B cell (primary cell): ENCODE measurements at regions not wholly inside any gene's neighbourhood (a gene's known extent, or its start where the extent isn't known, plus 50 kb on each side); places are given as distances from the start of the nearest gene placed in this dataset.

Experiments
- ATAC-seq: fragments of 200-7000 bp; cut with Tn5 transposase; one replicate; pipeline ENCODE4 v1.10.0; 2021; ENCODE audit warnings: low read depth, mild to moderate bottlenecking, moderate number of reproducible peaks, moderate library complexity
- CTCF ChIA-PET: fragments of 350-600 bp; sonication (Branson Sonifier 250); formaldehyde crosslinking; loops from one replicate; lab custom pipeline; 2021; ENCODE audit warnings: antibody characterized with exemption, inconsistent platforms; lab: Charles Lee
- POLR2A ChIA-PET: fragments of 350-600 bp; sonication (Branson Sonifier 250); formaldehyde crosslinking; loops from one replicate; lab custom pipeline; 2021; ENCODE audit warnings: antibody characterized with exemption; lab: Charles Lee
- DNase-seq: peaks from one replicate; pipeline ENCODE4 v3.0.0; 2013
- H2AFZ ChIP-seq: 2 replicates; pipeline ENCODE4 v1.6.1; 2012; ENCODE audit warnings: mild to moderate bottlenecking, low read depth, low read length; ENCODE audit not compliant: insufficient read depth, poor library complexity, severe bottlenecking
- H3K27ac ChIP-seq, 2 donors: 1 replicate in 1 of 2; 2 replicates in 1 of 2; pipeline ENCODE4 v1.5.1; 2012 to 2013; ENCODE audit warnings: low read length in 2 of 2, mild to moderate bottlenecking in 2 of 2, moderate library complexity in 1 of 2
- H3K27me3 ChIP-seq, 4 experiments: fragments of 200-600 bp in 1 of 4; sonication (generic) in 1 of 4; replicated peaks in 1 of 4; 1 replicate in 2 of 4; 2 replicates in 2 of 4; pipeline versions ENCODE4 v1.6.1 to v1.7.0; 2013 to 2016; ENCODE audit warnings: low read length in 3 of 4, mild to moderate bottlenecking in 2 of 4, mixed read lengths in 1 of 4, moderate library complexity in 1 of 4; ENCODE audit not compliant: insufficient read depth in 4 of 4, control insufficient read depth in 3 of 4; ENCODE audit errors: control extremely low read depth in 1 of 4
- H3K36me3 ChIP-seq, 2 experiments: replicated peaks in 1 of 2; 1 replicate in 1 of 2; 2 replicates in 1 of 2; pipeline versions ENCODE4 v1.6.1 to v1.7.1; 2013; ENCODE audit warnings: low read length in 1 of 2; ENCODE audit not compliant: insufficient read depth in 2 of 2, control insufficient read depth in 1 of 2; ENCODE audit errors: control extremely low read depth in 1 of 2, extremely low read depth in 1 of 2
- H3K4me1 ChIP-seq, 2 donors: fragments of 200-600 bp in 1 of 2; sonication (generic) in 1 of 2; 1 replicate in 1 of 2; 2 replicates in 1 of 2; pipeline versions ENCODE4 v1.5.1 to v1.6.1; 2013 to 2017; ENCODE audit warnings: low read length in 2 of 2; ENCODE audit not compliant: control insufficient read depth in 2 of 2, insufficient read depth in 2 of 2
- H3K4me2 ChIP-seq: replicated peaks from 2 replicates; pipeline ENCODE3; 2012; ENCODE audit warnings: mild to moderate bottlenecking, low read depth, low read length; ENCODE audit not compliant: poor library complexity, severe bottlenecking
- H3K4me3 ChIP-seq, 5 experiments: fragments of 200-600 bp in 1 of 5; sonication (generic) in 1 of 5; 1 replicate in 3 of 5; 2 replicates in 2 of 5; pipeline versions ENCODE4 v1.5.1 to v1.7.0; 2011 to 2016; ENCODE audit warnings: low read length in 4 of 5, mild to moderate bottlenecking in 4 of 5, low read depth in 2 of 5, control low read depth in 1 of 5, moderate library complexity in 1 of 5; ENCODE audit not compliant: insufficient read depth in 1 of 5; ENCODE audit errors: control extremely low read depth in 1 of 5, extremely low read depth in 1 of 5
- H3K79me2 ChIP-seq: fragments of 200-600 bp; sonication (generic); one replicate; pipeline ENCODE4 v1.6.0; 2016; ENCODE audit warnings: low read length; ENCODE audit not compliant: control insufficient read depth, insufficient read depth
- H3K9ac ChIP-seq: fragments of 200-600 bp; sonication (generic); 2 replicates; pipeline ENCODE4 v1.6.1; 2017; ENCODE audit warnings: mild to moderate bottlenecking, low read length, moderate library complexity
- H3K9me3 ChIP-seq, 3 donors: one replicate each; pipeline versions ENCODE4 v1.6.1 to v1.7.1; 2013; ENCODE audit warnings: low read length in 2 of 3; ENCODE audit not compliant: control insufficient read depth in 2 of 3, insufficient read depth in 1 of 3; ENCODE audit errors: control extremely low read depth in 1 of 3
- H4K20me1 ChIP-seq: 2 replicates; pipeline ENCODE4 v1.6.0; 2012; ENCODE audit warnings: mild to moderate bottlenecking, low read length; ENCODE audit not compliant: insufficient read depth, control insufficient read depth, poor library complexity, severe bottlenecking
- H3K27ac Mint-ChIP-seq: one replicate; pipeline ENCODE4 v1.8.0; 2021; ENCODE audit warnings: mixed read lengths
- H3K27me3 Mint-ChIP-seq: one replicate; pipeline ENCODE4 v1.8.0; 2021; ENCODE audit warnings: mixed read lengths
- H3K4me1 Mint-ChIP-seq: one replicate; pipeline ENCODE4 v1.8.0; 2021; ENCODE audit warnings: mixed read lengths
- H3K4me3 Mint-ChIP-seq: one replicate; pipeline ENCODE4 v1.8.0; 2021; ENCODE audit warnings: mixed read lengths
- H3K9me3 Mint-ChIP-seq: one replicate; pipeline ENCODE4 v1.8.0; 2022; ENCODE audit warnings: mixed read lengths; ENCODE audit not compliant: insufficient read depth
- CTCF ChIP-seq: fragments of 200-600 bp; IDR thresholded peaks from one replicate; pipeline ENCODE4 v1.8.0; 2022; ENCODE audit warnings: antibody characterized with exemption, mild to moderate bottlenecking
- EZH2 ChIP-seq: IDR thresholded peaks from 2 replicates; pipeline ENCODE4 v1.6.1; 2012; ENCODE audit warnings: borderline replicate concordance, low read depth, mild to moderate bottlenecking, moderate library complexity, low read length; ENCODE audit not compliant: insufficient read depth, poor library complexity, severe bottlenecking
- WGBS: methylation state at CpG from one replicate; pipeline ENCODE4 v1.1.5; 2013; ENCODE audit warnings: missing lambda C conversion rate; ENCODE audit not compliant: insufficient coverage; 5-methylcytosine and 5-hydroxymethylcytosine counted together
- intact Hi-C: fragments of 100-400 bp; cut with micrococcal nuclease; formaldehyde crosslinking; loops from one replicate; pipeline ENCODE4 v1.10.0; 2022

- no peaks in the 10 kb centered on the region for H4K20me1 ChIP-seq
- ChIA-PET POLR2A (no interaction called here), CTCF (no interaction called here)
- intact Hi-C loops: no loop called here
- peaks cover 0 to 4% (median 0%) of the 10 kb centered on the region in 3 donors for H3K9me3 ChIP-seq
- H3K4me3 ChIP-seq: no peak overlapping the region
- no peak overlapping the region for H3K4me3 Mint-ChIP-seq
- peaks cover 0 to 27% (median 7%) of the 10 kb centered on the region in 4 experiments for H3K27me3 ChIP-seq
- H3K4me2 ChIP-seq: no peak overlapping the region
- no peak for TF ChIP-seq EZH2
- TF ChIP-seq CTCF: no peak
- no peak overlapping the region for H3K9ac ChIP-seq
- H2AFZ ChIP-seq: no peak overlapping the region
- ATAC-seq (no peak), DNase-seq (no peak)
- H3K27me3 Mint-ChIP-seq: peaks cover 52% of the 10 kb centered on the region
- H3K4me1 ChIP-seq: peaks cover 4 to 8% of the 10 kb centered on the region in 2 donors
- no peaks in the 10 kb centered on the region for H3K79me2 ChIP-seq
- H3K36me3 ChIP-seq: no peaks in the 10 kb centered on the region
- H3K4me1 Mint-ChIP-seq: peaks cover 15% of the 10 kb centered on the region
- whole genome bisulfite sequencing: 67% methylated on average over 3 of the region's 3 CpGs
- H3K27ac Mint-ChIP-seq: no peak overlapping the region
- H3K9me3 Mint-ChIP-seq: no peaks in the 10 kb centered on the region
- H3K27ac ChIP-seq: no peak overlapping the region
These were observed 88.4 kb upstream of the DNAH5 start for GRCh38 chr5:14032918-14033317.

GRCh38 chr5:14028938-14029584 is 84.6 kb upstream of the DNAH5 start:
- 78% methylated on average over 4 of the region's 7 CpGs for WGBS
- no peaks in the 10 kb centered on the region for H3K9me3 Mint-ChIP-seq
- no peaks in the 10 kb centered on the region for H3K36me3 ChIP-seq
- H3K9me3 ChIP-seq: peaks cover 0 to 4% (median 2%) of the 10 kb centered on the region in 3 donors
- H3K4me3 ChIP-seq: no peak overlapping the region
- H3K27me3 Mint-ChIP-seq: peaks cover 30% of the 10 kb centered on the region
- H3K9ac ChIP-seq: no peak overlapping the region
- intact Hi-C loops: no loop called here
- H4K20me1 ChIP-seq: no peaks in the 10 kb centered on the region
- no peaks in the 10 kb centered on the region for H3K4me1 ChIP-seq
- no peak overlapping the region for H2AFZ ChIP-seq
- H3K4me2 ChIP-seq: no peak overlapping the region
- ATAC-seq: no peak
- POLR2A ChIA-PET: no interaction called here
- peaks cover 0 to 12% (median 5%) of the 10 kb centered on the region in 4 experiments for H3K27me3 ChIP-seq
- DNase-seq: no peak
- no peaks in the 10 kb centered on the region for H3K79me2 ChIP-seq
- CTCF ChIA-PET: no interaction called here
- H3K27ac Mint-ChIP-seq: no peak overlapping the region
- TF ChIP-seq CTCF (no peak), EZH2 (no peak)
- H3K27ac ChIP-seq: no peak overlapping the region
- no peak overlapping the region for H3K4me3 Mint-ChIP-seq
- H3K4me1 Mint-ChIP-seq: no peaks in the 10 kb centered on the region
